Adrenal gland (tissue), 5 donors: ENCODE measurements at regions not wholly inside any gene's neighbourhood (a gene's known extent, or its start where the extent isn't known, plus 50 kb on each side); places are given as distances from the start of the nearest gene placed in this dataset.

ENCODE experiments used
- POLR2A ChIP-seq, 2 donors: fragments of 450-650 bp; IDR thresholded peaks; one replicate each; pipeline ENCODE4 v1.6.1; 2017; ENCODE audit warnings: antibody characterized with exemption in 2 of 2, mild to moderate bottlenecking in 2 of 2, moderate library complexity in 1 of 2
- TF ChIP-seq, protein P1 (sequence below), 6 experiments: fragments of 450-650 bp in 4 of 6; fragments of 200-600 bp in 2 of 6; sonication (generic) in 1 of 6; IDR thresholded peaks; 1 replicate in 5 of 6; 2 replicates in 1 of 6; pipeline versions ENCODE4 v1.5.1 to v1.8.0; 2016 to 2021; ENCODE audit warnings: antibody characterized with exemption in 6 of 6, mild to moderate bottlenecking in 2 of 6, moderate library complexity in 1 of 6
- donor health status: DM: no; HTN: no; CAD: no.

DNA sequence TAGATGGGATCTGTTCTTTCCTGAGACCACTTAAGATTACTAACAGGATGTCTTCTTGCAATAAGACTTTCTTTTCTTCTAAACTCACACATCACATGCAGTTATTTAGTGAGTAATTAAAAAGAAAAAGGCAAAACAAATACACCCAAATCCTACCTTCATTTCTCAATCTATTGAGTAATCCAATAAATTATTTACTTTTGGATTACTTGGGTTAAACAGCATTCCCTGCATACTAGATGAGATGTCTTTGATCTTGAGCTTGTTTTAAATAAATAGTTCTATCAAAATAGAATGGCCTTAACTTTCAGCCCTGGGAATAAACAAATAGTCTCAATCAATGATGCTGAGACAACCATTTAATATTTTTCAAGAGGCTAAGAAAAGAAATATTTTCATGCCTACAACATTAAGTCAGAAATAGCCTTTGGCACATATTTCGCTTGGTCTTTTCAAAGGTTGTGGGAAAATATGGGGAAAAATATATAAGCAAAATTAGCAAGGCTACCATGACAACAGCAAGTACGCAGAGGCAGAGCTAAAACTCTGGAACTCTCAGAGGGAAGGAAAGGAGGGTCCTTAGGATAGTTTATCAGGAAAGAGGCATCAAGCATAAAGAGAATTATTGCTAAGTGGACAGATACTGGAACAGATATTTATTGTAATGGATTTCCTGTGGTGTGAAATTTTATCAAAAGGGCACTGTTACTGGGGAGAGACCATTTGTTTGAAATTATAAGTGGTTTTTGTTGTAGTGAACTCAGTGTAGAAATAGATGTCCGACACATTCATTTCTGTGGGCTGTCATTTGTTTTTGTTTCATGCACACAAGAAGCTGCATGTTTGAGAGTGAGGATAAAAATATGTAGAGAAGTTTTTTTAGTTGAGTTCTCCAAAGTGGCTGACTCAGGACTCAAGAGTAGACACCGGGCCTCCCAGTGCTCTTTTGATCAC is 70.2 kb upstream of the CDH6 start:
- TF ChIP-seq, protein P1, sequence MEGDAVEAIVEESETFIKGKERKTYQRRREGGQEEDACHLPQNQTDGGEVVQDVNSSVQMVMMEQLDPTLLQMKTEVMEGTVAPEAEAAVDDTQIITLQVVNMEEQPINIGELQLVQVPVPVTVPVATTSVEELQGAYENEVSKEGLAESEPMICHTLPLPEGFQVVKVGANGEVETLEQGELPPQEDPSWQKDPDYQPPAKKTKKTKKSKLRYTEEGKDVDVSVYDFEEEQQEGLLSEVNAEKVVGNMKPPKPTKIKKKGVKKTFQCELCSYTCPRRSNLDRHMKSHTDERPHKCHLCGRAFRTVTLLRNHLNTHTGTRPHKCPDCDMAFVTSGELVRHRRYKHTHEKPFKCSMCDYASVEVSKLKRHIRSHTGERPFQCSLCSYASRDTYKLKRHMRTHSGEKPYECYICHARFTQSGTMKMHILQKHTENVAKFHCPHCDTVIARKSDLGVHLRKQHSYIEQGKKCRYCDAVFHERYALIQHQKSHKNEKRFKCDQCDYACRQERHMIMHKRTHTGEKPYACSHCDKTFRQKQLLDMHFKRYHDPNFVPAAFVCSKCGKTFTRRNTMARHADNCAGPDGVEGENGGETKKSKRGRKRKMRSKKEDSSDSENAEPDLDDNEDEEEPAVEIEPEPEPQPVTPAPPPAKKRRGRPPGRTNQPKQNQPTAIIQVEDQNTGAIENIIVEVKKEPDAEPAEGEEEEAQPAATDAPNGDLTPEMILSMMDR (IDR thresholded peaks at IDR 0.05): no peak
- no peak for TF ChIP-seq POLR2A (IDR thresholded peaks at IDR 0.05)
